ENCODE measurements at regions not wholly inside any gene's neighbourhood (a gene's known extent, or its start where the extent isn't known, plus 50 kb on each side); places are given as distances from the start of the nearest gene placed in this dataset.

DNA sequence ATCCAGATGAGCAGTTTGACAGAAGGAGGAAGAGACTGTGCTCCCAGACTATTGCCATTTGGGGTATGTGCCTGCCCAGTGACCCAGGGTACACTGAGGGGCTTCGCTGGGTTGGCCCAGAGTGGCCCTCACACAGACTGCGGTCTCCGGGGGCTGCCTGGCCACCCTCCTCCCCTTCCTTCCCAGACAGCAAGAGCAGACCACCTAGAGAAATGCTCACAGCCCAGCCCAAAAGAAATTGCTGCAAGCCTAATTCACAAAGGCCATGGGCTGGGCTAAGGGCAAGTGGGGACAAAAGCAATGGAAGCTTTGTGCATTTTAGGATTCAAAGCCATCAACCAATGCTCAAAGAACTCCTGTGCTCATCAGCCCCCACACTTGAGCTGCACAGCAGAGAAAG lies 277.6 kb downstream of the CDC5L start:
- DNase-seq, result no peak

DNA sequence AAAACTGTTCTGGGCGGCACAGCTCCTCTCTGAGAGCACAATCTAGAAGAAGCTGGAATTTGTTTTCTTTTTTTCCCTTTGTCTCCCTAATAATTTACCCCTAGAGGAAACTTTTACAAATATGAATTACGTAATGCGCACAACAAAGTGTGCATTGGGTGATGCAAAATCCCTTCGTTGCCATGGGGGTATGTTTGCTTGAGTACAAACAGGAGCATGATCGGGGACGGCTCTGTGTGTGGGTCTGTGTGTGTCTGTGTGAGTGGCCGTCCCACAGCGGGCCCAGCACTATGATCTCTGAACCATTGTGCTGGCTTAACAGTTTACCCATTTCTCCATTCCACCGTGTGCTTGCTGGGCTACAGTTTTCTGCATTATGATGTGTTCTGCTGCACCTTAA lies 278.2 kb downstream of the CDC5L start:
- no peak for DNase-seq

DNA sequence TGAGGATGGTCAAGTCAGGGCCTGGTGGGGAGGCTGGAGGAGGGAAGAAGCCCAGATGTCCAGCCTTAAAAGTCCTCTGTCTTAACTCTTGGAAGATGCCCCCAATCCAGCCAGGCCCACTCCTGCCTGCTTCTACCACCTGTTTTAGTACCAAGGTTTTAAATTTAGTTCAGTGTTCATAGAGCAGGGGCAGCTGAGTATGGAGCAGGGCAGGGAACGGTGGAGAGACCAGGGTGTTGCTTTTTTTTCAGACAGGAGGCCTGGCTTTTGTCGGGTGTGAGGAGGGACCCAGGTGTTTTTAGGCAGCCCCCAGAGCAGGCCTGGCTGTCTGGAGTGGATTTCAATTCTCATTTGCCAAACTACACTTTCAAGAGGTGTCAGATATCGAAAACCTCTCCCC lies 278.8 kb downstream of the CDC5L start:
- no peak for DNase-seq

DNA sequence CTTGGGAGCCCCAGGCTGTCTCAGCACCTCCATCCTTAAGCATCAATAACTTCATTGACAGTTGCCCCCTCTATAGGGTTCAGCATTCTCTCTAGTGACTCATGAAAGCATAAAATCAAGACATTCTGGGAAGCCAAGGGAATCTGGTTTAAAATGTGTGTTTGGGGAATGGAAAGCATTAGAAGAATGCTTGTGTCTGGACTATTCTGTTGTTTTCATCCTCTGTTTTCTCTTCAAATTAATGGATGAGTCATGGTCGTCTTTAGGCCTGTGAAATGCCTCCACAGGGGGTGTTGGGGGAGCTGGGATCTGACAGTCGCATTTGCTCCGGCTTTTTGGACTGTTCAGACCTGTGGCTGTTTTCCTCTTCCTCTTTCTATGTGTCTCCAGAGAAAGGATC lies 279.7 kb downstream of the CDC5L start:
- no peak for DNase-seq

GRCh38 chr6:44667668-44668390 lies 280.3 kb downstream of the CDC5L start:
- no peak for DNase-seq

DNA sequence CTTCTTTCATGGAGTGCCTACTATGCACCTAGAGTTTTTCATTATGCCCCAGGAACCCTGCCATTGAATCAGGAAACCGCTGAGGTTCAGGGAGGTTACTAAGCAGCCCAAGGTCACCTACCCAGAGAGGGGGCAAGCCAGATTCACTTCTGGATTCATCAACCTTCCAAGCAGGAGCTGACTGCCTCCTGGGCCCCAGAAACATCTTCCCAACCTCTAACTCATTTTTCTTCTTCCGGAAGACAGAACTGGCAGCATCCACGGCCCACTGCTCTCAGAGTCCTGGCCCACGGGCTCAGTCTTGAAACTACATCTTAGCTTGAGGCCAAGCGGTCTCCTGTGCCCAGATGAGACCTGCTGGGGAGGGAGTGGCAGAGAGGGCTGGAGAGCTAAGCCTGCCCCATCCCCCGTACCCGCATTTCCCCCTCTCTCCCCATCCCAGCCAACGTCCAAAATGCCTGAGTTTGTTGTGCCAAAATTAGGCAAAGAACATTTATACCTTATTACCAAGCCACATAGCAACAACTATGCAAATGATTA lies 281.0 kb downstream of the CDC5L start:
- DNase-seq, result no peak

DNA sequence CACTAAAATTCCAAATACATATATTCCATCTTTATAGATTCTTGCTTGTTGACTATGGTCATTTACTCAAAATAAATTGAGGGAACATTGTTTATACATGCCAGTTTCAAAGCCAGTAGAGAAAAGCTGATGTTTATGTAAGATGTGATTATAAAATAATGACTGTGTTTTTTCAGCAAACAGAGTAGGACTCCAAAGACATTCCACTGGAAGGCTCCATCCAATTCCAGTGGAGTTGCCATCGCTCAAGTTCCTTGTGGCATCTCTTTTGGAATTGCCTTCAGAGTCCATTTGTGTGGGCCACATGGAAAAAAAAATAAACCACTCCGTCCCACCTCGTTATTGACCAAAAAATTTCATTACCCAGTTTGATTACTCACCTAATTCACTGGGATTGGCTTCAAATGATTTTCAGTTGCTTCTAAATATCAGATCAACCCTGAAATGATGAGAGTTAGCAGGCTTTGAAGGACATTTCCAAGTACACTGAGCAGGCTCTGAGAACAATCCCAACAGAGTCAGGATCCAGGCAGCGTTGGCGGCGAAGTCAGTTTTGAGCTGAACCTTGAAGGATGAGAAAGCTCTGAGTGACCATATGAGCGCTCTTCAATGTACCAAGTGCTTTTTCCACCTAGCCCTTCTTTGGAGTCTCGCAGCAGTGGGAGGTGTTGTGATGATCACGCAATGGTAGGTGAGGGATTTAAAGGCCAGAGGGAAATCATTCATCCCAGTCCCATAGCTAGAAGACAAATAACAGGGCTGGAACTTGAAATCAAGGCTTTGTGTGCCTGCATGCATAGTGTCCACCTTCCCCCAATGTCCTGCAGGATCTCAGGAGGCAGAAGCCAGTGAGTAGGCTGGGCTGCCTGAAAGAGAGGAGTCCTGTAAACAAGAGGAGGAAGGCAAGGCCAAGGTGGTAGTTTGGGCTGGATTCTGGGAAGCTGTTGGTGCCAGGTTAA lies 281.7 kb downstream of the CDC5L start:
- DNase-seq, result no peak

DNA sequence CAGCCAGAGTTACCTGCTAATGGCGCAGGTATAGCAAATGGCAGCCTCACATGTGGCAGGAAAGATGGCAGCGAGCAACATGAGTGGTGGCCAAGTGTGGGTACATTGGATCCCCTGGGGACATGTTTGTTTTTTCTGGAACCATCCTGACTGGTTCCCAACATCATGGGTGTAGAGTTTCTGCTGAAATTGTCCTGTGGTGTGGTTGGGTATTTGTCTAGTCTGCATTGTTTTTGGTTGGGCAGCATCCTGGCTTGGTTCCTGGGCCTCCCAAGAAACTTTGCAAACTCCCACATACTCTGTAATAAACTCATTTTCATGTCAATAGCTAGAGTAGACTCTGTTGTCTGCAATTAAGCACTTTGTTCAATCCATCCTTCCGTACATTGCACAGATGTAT lies 282.6 kb downstream of the CDC5L start:
- no peak for DNase-seq

- no peak for DNase-seq
These were observed 283.8 kb downstream of the CDC5L start for GRCh38 chr6:44671333-44671732.

- DNase-seq, result no peak
These were observed 284.6 kb downstream of the CDC5L start for GRCh38 chr6:44672086-44672485.

DNA sequence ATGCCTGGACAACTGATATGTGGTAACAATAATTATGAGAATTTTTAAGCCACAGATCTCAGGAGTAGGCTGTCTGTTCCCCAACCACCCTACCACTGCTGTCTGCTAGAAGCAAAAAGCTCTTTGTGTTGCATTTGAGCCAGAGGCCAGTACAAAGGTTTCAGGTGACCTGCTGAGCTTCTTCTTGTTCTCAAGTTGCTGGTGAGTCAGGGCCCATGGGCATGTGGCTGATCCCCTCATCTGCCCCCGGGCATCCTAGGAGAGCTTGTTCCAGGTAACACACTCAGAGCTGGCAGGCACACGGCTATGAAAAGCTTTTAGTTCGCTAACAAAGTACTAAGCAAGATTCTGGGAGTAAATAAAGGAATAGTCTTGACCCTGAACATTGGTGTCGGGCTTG lies 285.3 kb downstream of the CDC5L start:
- no peak for DNase-seq

DNA sequence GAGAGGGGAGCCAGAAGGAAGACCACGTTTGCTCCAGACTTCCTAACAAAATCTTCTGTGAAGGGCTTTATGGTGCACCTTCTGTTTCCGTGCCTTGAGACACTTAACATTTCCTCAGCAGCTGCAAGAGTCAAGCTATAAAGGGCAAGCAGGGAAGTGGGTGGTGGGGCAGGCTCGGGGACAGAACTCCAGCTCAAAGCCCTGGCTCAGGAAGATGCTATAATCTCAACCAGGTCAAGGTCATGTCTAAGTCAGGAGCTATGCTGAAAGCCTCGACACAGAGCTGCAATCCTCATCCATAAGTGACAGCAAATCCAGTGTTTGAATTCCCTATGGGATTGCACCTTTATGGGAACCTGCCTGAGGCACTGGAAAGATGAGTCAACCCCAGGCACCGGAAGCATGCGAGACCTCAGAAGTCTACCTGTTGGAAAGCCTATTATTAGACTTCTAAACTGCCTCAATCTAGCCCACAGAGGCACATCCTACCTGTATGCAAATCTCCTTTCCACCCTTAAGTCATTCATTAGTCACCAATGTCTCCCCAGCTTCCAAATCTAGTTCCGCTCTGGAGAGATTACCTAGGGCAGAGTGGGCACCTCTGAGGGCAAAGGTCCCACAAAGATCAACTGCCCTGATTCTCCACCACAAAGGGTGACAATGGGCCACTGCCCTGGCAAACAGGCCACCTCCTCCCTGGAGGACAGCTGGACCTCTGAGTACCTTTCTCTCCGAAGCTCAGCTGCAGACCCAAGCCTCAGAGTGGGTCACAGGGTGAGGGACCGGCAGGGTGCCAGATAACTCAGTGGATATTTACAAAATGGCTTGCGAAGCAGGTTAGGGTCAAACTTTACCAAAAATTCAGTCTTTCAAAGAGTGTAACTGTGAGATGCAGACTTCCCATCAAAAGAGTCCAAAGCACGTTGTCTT lies 287.0 kb downstream of the CDC5L start:
- DNase-seq, result no peak

- no peak for DNase-seq
These were observed 287.9 kb downstream of the CDC5L start for GRCh38 chr6:44675449-44675848.

DNA sequence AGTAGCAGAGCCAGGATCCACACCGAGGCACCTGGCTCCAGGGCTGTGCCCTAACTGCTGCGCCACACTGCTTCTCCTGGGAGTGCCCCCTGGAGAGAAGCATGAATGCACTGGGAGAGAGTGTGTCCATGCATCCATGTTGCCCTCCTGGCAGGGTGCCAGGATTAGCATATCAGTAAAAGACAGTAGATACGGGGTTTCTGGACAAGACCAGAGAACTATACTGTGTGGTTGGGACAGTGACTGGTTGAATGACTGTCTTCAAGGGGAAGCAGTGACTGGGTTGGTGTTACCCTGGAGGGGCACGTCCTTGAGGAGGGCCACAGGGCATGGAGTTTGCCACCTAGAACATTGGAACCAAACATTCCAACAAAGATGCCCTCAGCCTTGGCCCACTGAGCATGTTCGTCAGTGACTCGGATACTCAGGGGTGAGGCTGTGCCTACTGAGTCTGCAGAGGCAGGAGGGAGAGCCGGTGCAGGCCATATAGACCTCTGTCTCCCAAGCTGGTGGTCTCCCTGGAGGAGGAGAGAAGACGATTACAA lies 288.8 kb downstream of the CDC5L start:
- DNase-seq, result no peak

- no peak for DNase-seq
These were observed 289.4 kb downstream of the CDC5L start for GRCh38 chr6:44676826-44677433.

GRCh38 chr6:44678252-44678935 lies 290.9 kb downstream of the CDC5L start:
- DNase-seq, result no peak

- no peak for DNase-seq
These were observed 292.1 kb downstream of the CDC5L start for GRCh38 chr6:44679438-44680201.

DNA sequence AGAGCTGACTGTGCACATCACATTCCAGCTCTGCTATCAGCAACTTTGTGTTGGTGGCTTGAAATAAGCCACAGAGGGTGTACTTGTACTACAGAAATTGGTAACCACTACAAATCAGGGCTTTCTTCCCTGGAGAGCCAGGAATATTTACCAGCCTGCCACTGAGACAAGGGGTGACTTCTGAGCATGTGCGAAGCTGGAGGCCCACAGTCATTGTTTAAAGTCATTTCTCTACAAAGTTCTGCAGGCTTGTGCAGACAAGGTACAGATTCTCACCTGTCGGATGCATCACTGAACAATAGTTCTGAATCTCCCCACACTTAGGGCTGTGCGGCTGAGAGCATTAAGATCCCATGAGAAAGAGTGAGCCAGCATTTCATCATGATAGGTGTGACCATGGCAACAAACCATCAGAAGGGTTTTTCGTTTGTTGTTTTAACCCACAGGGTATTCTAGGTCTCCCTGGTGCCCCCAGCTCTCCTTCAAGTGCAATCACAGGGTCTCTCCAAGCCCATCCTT lies 292.8 kb downstream of the CDC5L start:
- DNase-seq, result no peak

DNA sequence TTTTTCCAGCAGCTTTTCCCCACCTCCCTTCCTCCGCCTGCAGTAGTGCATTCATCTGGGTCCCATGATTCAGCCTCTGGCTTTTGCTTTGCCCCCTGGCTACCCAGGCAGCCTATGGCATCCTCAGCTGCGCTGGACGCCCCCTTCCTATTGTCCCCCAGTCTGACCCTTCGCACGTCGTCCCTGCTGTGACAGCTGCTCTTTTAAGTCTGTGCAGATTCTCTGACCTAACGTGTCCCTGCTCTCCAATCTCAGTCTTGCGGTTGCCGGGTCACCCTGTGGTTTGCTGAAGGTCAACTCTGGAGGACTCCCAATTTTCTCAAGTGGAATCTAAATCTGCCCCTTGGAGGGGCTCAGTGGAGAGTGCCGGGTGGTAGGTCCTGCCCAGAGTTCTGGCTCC lies 294.3 kb downstream of the CDC5L start:
- no peak for DNase-seq

DNA sequence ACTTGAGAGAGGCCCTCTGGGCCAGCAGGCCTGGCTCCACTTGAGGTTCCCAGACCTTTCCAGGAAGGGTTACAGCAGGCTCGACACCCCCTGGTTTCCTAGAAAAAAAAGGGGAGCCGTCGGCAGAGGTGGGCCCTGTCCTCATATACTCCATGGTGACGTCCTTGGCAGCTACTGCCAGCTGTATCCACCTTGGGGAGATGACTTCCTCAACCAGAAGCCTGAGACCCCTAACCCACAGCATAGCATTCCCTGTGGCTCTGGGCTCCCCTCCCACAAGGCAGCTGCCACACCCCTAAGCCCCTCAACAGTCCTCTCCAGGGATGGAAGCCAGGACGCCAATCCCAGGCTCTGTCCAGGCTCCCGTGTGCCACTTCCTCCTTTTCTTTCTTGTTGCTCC lies 294.8 kb downstream of the CDC5L start:
- DNase-seq, result no peak

Measured in activated gamma-delta T cell (primary cell).